Colonic mucosa (tissue), 4 donors: ENCODE measurements at regions not wholly inside any gene's neighbourhood (a gene's known extent, or its start where the extent isn't known, plus 50 kb on each side); places are given as distances from the start of the nearest gene placed in this dataset.

Experiments
- DNase-seq: peaks from one replicate; pipeline ENCODE4 v3.0.0-alpha.2; 2020
- H3K27ac ChIP-seq: fragments of 200-600 bp; one replicate; pipeline ENCODE4 v1.8.0; 2021
- H3K27me3 ChIP-seq: fragments of 200-600 bp; one replicate; pipeline ENCODE4 v1.8.0; 2021
- H3K36me3 ChIP-seq: fragments of 200-600 bp; one replicate; pipeline ENCODE4 v1.8.0; 2021
- H3K4me1 ChIP-seq: fragments of 200-600 bp; one replicate; pipeline ENCODE4 v1.8.0; 2021; ENCODE audit warnings: mild to moderate bottlenecking
- H3K4me3 ChIP-seq: fragments of 200-600 bp; one replicate; pipeline ENCODE4 v1.8.0; 2021
- H3K9ac ChIP-seq, 2 donors: one replicate each; pipeline ENCODE4 v1.7.0; 2013; ENCODE audit warnings: control low read depth in 2 of 2, low read depth in 2 of 2, low read length in 2 of 2
- H3K9me3 ChIP-seq: fragments of 200-600 bp; one replicate; pipeline ENCODE4 v1.8.0; 2021
- intact Hi-C: fragments of 100-400 bp; cut with DNase I; formaldehyde crosslinking; loops from one replicate; pipeline ENCODE4 v1.14.1; 2022
- TF ChIP-seq, protein P1 (sequence below): fragments of 200-600 bp; IDR thresholded peaks from one replicate; pipeline ENCODE4 v1.8.0; 2022; ENCODE audit warnings: antibody characterized with exemption, mild to moderate bottlenecking
- donor health status: healthy.
- donor health status: DM: no; HTN: no; CAD: no.
- donor health status: DM: no; HTN: no; CAD: no.

DNA sequence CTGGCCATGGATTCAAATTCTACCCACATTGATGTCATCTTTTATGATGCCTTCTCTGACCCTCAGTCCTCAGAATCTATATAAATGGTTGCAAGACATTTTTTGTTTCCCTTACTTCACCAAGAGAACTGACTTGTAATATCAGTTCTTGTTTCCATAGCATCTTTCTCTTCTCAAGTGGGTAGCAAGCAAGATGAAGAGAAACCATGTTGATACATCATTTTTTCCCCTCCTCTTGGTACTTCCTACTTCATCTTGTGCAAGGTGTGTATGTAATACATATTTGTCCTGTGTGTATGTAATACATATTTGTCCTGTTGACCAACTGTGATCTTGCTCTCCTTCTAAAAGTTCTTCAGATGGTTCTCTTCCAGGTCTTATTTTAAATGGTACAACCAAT, 348.6 kb downstream of the PTEN start:
- Histone ChIP-seq H3K4me3 (no peak overlapping the region), H3K27ac (no peak overlapping the region), H3K27me3 (no peaks in the 10 kb centered on the region), H3K36me3 (no peaks in the 10 kb centered on the region), H3K4me1 (no peaks in the 10 kb centered on the region), H3K9me3 (no peaks in the 10 kb centered on the region), H3K9ac (no peak overlapping the region)
- TF ChIP-seq, protein P1, sequence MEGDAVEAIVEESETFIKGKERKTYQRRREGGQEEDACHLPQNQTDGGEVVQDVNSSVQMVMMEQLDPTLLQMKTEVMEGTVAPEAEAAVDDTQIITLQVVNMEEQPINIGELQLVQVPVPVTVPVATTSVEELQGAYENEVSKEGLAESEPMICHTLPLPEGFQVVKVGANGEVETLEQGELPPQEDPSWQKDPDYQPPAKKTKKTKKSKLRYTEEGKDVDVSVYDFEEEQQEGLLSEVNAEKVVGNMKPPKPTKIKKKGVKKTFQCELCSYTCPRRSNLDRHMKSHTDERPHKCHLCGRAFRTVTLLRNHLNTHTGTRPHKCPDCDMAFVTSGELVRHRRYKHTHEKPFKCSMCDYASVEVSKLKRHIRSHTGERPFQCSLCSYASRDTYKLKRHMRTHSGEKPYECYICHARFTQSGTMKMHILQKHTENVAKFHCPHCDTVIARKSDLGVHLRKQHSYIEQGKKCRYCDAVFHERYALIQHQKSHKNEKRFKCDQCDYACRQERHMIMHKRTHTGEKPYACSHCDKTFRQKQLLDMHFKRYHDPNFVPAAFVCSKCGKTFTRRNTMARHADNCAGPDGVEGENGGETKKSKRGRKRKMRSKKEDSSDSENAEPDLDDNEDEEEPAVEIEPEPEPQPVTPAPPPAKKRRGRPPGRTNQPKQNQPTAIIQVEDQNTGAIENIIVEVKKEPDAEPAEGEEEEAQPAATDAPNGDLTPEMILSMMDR: no peak
- intact Hi-C loops: no loop called here
- DNase-seq: no peak

DNA sequence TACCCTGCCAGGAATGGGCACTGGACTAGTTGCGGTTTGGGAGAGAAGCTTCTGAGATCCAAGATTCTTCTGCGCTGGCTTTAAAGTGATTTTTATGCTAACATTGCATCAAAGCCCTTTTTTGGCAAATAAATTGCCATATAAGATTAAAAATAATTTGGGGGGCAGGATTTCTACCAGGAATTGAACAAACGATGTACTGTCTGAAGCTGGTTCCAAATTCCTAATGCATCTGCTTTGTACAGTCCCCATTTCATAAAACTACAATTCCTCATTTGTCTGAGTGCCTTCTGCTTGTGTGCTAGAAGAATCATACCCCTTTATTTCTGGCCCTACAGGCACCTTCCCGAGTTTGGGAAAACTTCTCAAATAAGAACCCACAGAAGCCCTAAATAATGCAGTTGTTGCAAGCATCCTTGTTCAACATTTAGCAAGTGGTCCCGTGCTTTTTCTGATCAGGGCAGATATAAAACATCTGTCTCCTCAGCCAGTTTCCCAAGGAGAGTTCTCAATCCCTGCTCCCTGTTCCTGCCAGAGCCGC, 349.7 kb downstream of the PTEN start:
- Histone ChIP-seq H3K9me3 (no peaks in the 10 kb centered on the region), H3K27ac (no peak overlapping the region), H3K4me3 (no peak overlapping the region), H3K9ac (no peak overlapping the region), H3K36me3 (no peaks in the 10 kb centered on the region), H3K4me1 (no peaks in the 10 kb centered on the region), H3K27me3 (no peaks in the 10 kb centered on the region)
- no peak for DNase-seq
- intact Hi-C loops: no loop called here
- TF ChIP-seq, protein P1: no peak

DNA sequence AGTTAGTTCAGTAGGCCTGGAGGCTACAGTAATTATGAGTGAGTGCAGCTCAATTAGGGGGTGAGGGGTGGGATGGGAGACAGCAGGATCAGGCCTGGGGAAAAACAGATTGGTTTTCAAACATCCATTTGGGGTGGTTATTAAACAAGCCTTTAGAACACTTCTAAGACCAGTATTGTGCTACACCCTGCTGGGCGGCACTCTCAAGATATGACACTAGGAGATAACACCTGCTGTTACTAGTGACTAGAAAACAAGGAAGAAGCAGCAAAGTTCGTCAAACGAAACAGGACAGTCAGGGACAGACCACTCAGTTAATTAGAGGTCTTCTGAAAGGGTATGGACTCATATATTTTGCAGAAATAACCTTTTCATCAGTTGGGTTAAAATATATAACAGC, 353.6 kb downstream of the PTEN start:
- H3K27ac ChIP-seq: no peak overlapping the region
- no peaks in the 10 kb centered on the region for H3K4me1 ChIP-seq
- DNase-seq: peak; percentile 47
- H3K36me3 ChIP-seq: no peaks in the 10 kb centered on the region
- no peak overlapping the region for H3K9ac ChIP-seq
- TF ChIP-seq, protein P1: no peak
- intact Hi-C loops: no loop called here
- H3K27me3 ChIP-seq: no peaks in the 10 kb centered on the region
- H3K9me3 ChIP-seq: no peaks in the 10 kb centered on the region
- H3K4me3 ChIP-seq: no peak overlapping the region

DNA sequence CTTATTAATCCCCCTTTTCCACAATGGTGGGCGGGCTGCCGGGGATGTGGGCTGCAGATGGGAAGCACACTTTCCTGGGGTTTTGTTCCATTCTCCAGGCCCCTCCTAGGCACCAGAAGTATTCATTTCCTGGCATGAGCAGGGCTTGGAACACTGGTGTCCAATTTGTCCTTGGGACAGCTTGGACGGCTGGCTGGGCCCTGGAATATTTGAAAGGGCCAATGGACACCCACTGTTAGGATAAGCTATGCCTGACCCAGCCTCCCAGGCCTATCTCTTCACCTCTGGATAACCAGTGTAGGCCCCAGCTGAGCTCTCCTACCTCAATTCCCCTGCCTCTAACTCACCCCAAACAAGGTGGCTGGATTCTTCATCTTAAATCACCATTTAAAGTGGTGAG, 354.9 kb downstream of the PTEN start:
- H3K4me3 ChIP-seq: no peak overlapping the region
- no peak overlapping the region for H3K27ac ChIP-seq
- no peak for DNase-seq
- no peaks in the 10 kb centered on the region for H3K4me1 ChIP-seq
- no peaks in the 10 kb centered on the region for H3K36me3 ChIP-seq
- TF ChIP-seq, protein P1: no peak
- H3K27me3 ChIP-seq: no peaks in the 10 kb centered on the region
- no peaks in the 10 kb centered on the region for H3K9me3 ChIP-seq
- intact Hi-C loops: no loop called here
- no peak overlapping the region for H3K9ac ChIP-seq

DNA sequence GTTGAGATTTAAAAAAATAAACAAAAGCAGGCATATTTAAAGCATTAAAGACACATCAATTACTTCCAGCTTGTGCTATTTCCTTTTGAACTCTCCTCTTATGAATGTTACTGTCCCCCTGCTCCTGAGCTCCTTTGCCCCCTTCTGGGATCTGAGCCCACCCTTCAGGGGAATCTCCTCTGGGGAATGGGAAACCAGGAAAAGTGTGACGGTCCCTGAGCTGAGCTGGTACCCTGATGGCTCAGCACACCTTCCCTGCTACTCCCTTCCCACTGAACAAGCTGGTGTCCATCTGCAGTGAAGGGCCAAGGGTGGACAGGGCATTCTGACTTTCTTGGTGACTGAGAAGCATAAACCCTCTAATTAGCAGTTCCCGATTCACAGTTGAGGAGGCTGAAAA, 356.3 kb downstream of the PTEN start:
- Histone ChIP-seq H3K9ac (no peak overlapping the region), H3K4me3 (no peak overlapping the region), H3K27me3 (no peaks in the 10 kb centered on the region), H3K36me3 (no peaks in the 10 kb centered on the region), H3K27ac (no peak overlapping the region), H3K9me3 (no peaks in the 10 kb centered on the region), H3K4me1 (no peaks in the 10 kb centered on the region)
- TF ChIP-seq, protein P1: no peak
- no peak for DNase-seq
- intact Hi-C loops: no loop called here
